ENCODE measurements at regions not wholly inside any gene's neighbourhood (a gene's known extent, or its start where the extent isn't known, plus 50 kb on each side); places are given as distances from the start of the nearest gene placed in this dataset.

DNA sequence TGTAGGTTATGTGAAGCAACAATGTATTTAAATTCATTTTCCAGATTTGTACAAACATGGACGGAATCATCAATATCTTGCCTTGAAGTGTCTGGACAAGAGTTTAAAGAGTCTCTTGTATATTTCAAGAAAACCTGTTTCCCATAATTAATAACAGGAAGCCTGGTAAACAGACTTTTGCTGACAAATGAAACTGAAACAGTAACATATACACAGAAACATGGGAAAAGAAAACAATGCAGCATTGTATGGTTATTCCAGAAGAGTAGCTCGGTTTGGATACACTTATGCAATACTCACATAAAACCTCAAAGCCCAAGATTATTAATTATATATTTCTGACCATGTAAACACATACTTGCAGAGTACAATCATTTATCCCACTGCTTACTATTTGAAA lies 265.5 kb downstream of the PTPRC start:
- DNase-seq, result peak in 1 of 3 donors; percentile 47

DNA sequence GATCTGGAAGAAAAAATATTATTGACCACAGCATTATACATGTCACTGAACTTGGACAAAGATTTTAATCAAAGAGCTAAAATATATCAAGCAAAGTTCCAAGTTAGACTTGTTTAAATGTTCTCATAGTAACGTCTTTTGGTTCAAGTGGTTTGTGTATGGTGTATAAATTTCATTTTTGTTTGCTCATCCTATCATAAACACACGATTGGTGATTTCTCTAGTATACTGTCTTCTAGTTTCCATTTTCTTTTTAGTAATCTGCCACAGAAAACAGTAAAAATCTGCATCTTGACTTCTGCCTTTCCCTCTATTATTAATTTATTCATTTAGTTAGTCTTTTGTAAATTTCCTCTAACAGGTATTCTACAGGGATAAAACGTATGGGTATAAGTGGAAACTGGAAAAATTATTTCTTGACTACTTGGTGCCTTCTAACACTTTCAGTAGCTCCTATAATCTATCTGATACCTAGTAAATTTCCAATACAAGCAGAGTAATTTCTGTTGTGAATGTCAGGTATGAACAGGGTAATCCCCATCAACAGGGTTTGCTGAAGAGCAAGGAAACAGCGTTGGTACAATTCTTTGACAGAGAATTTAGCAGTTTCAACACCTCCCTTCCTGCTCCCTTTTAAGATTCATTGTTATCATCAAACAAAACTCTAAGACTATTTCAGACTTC lies 268.0 kb downstream of the PTPRC start:
- no peak for DNase-seq

DNA sequence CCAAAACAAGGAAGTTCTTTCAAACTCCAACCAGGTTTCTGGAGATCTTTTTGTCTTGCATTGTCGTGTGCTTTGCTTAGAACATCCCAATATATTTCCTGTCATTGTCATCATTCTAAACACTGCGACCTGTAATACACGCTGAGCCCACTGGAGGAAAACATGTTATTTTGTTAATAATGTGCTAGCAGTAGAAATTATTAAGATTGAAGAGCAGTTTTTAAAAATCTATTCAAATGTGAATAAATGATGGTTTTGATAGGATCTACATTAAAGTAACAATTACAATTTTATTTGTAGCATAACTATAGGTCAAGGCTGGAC lies 268.5 kb downstream of the PTPRC start:
- DNase-seq, result no peak

DNA sequence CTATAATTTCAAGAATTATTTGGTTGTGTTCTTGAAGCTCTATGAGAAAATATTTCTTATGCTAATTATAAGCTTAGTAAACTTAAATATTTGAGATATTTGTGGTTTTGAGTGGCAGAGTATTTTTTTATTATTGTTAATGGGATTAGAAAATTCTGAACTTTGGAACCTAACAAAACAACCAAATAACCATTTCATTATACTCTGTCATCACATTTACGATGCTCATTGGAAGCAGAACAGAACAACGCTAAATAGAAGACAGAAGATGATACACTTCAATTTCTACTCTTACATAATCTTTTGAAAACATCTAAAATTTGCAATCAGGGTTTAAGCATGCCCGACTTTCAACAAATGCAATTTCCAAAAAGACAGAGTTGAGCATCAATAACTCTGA lies 270.2 kb downstream of the PTPRC start:
- DNase-seq, result no peak

DNA sequence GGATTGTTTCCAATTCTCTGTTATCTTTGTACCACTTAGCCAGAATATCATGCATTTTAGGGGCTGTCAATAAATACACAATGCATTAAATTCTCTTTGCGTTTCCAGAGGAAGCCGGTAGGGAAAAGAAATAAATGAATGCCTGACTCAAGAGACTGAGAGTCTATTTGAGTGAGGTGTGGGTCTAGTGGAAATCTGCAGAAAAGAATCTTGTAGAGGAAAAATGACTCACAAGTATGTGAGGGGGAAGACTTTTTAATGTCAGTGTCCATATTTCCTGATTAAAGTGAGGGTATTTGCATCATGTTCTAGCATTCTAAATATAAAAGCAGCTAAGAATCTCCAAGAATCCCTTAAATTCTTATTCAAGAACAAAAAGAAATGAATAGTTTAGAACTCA lies 271.1 kb downstream of the PTPRC start:
- DNase-seq, result peak in 1 of 3 donors; percentile 47

DNA sequence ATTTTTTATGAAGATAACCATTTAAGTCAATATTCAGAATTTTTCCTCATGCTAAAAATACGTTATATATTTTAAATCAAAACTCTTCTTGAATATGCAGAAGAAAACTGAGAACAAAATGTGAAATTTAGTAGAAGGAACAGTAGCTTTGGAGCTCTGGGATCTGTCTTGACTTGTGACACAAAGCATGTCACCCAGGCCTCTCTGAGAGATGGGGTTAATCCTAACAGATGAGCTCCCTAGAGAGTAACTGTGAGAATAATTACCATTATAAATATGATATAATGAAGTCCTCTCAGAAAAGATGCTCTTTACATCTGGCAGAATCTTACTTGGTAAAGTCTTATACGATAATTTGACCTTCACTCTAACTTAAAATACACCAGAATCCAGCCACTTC lies 272.0 kb downstream of the PTPRC start:
- DNase-seq, result no peak

DNA sequence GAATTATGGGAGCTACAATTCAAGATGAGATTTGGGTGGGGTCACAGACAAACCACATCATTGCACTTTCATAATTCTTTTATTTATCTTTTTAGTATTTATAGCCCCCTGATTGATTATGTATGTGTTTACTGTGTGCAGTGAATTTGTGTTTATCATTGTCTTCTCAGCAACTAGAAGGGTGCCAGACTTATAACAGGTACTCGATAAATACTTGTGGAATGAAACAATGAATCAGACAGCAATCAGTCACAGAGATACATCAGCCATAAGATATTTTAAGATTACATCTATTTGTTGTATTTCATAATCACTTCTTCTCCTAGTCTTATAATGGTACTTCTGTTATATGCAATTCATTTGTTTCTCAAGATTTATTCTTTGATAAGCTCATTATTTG lies 273.2 kb downstream of the PTPRC start:
- DNase-seq, result no peak

DNA sequence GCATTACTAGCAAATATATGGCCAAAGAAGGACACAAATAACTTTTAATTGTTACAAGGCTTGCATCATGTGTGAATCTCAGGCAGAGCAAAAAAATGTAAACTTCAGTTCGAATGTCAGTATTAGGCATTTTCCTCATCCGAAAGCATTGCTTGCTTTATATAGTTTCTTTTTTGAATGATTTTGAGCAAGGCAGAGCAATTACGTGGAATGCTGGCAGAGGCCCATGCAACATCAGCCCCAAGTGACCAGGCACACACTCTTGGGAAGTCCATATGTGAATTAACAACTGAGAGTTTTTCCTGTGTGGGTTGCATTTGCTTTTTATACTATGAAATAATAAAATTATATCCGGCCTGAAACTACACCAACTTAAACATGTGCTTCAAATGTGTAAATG lies 274.8 kb downstream of the PTPRC start:
- peak in 2 of 3 donors; percentile 44 to 67 for DNase-seq

DNA sequence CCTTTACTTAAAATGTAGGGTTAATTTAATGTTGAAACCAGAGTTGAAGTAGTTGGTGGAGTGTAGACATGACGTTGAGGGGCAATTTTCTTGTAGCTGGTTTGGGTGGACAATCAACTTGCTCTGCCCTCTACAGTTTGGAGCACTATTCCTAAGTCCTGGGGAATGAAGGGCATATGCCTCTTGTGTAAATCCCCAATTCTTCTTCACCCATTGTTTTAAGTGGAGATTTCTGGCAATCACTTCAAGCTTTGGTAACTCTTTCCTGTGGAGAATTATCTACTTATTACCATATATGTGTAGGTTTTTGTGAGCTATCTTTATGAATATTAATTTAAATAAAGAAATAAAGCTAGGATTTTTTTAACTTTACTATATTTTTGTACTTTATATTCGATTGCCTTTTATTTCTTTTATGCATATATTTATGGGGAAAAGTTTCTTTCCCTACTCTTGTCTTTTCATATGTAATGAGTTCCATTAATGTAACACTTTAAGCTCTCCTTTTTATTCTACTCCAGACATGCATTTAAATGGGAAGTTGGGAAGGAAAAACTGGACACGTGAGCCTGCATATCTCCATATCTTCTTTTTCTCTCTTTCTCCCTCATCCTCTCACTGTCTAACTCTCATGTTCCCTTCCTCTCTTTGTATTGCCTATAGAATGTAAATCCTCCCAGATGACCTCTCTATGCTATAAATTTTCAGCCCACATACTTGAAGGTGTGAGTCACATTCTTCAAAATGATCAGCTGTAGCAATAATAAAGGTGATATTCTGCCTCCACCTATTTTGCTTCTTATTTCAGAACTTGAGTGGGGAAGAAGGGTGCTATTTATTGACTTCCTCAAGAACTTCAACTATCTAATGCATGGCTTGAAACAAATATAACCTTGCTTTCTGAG lies 276.7 kb downstream of the PTPRC start:
- DNase-seq, result no peak

DNA sequence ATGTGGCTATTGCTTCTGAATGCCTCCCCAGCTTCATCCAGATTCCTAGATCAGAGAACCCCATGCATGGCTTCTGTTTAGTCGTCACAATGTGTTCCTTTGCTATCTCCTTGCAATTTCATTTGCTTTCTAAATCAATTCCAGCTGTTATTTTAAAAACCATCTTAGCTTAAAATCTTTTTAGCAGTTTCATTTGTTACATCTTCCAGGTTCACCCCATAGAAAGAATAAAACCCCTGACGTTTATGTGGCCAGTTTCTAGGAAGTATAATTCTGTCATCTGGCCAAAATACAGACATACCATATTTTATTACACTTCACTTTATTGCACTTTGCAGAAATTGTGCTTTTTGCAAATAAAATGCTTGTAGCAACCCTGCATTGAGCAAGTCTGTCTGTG lies 278.4 kb downstream of the PTPRC start:
- peak in 1 of 3 donors; percentile 25 for DNase-seq

DNA sequence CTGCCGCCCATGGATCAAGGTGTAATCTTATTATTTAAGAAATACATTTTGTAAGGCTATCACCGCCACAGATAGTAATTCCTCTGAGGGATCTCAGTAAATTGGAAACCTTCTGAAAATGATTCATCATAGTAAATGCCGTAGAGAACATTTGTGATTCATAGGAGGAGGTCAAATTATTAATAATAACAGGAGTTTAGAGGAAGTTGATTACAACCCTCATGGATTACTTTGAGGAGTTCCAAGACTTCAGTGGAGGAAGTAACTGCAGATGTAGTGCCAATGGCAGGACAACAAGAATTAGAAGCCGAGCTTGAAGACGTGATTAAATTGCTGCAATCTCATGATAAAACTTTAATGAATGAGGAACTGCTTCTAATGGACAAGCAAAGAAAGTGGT lies 280.1 kb downstream of the PTPRC start:
- no peak for DNase-seq

DNA sequence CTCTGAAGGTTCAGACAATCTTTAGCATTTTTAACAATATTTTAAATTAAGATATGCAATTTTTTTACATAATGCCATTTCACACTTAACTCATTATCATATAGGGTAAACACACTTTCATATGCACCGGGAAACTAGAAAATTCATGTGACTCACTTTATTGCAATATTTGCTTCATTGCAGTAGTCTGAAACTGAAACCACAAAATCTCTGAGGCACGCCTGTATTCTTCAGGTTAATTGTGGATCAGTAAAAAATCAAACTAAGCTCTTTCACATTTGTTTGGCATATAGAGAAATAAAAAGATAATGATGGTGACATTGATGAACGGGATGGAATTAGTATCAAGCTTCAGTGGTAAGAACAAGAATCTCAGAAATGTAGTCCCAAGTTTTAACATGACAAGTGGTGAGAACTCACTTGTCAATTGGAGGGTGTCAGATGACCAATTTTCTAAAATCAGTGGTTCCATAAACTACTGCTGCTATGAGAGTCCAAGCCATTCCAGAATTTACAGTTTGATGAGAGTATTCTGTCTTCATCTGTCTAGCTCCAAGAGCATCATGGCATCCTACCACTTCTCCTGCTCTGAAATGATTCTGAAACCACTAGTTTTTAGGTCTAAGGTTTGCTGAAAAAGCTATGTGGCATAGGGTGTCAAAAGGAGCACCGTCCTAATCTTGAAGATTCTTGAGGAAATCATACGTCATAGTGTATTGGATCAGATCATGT lies 281.0 kb downstream of the PTPRC start:
- no peak for DNase-seq

DNA sequence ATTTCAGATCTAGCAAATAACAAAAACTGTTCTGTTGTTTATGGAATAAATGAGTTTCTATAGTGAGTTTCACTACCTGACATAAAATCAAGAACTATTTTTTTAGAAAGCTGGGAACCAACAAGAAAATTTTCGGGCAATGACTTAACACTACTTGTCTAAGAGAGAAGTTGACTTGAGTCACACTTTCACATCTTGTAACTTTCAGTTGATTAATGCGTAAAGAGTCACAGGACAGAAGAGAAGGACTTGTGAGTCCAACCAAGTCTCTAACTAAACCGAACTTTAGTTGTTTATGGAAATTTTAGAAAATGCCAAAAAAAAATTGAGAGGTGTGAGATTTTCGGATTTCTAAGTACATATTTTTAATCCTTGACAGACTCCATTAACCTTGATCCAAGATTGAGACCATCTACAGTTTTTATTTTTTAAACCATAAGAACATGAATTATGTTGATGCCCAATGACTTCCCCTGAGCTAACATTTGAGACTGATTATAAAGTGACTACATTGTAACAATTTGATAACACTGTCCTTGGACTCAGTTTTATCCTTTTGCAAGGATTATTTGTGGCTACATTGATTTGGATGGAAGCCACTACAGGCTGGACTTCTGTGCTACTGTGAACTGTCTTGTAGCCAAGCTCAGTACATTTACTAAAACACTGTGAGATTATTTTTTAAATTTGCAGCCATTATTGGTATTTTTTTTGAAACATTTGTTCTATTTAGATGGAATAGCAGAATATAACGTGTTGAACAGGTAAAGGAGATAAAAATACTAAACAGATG lies 284.0 kb downstream of the PTPRC start:
- no peak for DNase-seq

DNA sequence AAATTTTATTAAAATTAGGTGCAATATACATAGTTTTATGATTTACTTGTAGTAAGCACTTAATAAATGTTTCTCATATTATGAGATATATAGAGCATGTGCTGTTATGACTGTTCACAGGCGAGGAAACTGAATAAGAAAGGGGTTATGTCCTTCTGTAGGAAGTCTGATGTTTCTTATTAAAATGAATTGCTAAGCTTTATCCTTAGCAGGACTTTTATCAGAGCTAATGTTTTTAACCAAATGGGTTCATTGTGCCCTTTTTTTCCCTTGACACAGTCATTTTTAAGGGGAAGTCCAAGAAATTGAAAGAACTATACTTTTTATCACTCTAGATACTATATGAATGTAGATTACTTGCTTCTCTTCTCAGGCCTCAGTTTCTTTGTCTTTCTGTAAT lies 285.2 kb downstream of the PTPRC start:
- no peak for DNase-seq

DNA sequence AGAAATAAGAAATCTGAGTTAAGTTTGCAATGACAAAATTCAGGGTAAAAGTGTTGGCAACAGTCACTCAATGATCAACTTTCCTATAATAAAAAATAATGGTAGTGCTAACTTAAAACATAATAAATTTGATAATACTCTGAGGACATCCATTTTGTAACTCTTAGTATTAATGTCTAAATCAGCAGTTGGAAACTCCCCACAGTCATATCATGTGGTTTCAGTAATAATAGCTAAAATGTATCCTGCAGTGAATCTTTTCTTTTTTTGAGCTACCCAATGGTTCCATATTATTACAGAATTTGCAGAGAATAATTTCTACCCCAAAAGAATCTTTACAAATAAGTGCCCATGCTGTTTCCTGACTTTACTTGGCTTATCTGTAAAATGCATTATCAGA lies 286.7 kb downstream of the PTPRC start:
- DNase-seq, result no peak

DNA sequence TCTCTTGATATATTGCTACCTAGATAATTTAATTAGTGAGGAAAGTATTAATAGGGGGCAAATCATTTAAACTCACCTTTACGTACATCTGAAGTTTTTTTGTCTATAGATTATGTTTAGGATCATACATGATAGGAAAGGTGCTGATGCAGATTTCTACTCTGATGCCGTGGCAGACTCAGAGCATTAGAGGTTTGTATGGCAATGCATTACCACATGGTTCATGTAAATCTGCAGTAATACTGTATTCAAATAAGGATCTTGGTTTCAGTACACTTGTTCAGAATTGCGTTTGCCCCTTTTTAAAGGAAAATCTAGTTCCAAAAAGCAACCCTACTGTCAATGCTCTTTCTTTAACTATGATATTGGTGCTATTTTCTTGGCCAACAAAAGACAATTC lies 288.3 kb downstream of the PTPRC start:
- DNase-seq, result no peak

DNA sequence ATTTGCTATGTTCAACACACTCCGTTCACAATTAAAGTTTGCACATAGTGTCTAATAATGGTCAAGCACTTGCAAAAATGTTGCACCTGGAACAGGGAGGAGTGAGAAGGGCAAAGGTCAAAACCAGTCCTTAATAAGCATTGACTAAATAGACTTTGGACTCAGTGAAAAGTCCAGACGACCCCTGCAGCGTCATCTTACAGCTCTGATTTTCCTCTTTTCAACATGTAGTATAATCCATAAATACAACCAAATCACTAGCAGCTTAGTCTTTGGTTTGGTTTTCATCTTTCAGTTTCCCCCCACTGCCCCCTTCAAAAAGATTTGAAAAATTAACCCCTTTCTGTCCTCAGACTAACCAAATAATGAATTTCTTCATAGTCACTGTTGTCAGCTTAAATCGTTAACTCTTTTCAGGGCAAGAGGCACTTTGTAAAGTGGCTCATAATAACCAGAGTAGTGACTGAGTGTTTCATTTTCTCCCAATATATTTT lies 290.3 kb downstream of the PTPRC start:
- peak in 1 of 3 donors; percentile 38 for DNase-seq

DNA sequence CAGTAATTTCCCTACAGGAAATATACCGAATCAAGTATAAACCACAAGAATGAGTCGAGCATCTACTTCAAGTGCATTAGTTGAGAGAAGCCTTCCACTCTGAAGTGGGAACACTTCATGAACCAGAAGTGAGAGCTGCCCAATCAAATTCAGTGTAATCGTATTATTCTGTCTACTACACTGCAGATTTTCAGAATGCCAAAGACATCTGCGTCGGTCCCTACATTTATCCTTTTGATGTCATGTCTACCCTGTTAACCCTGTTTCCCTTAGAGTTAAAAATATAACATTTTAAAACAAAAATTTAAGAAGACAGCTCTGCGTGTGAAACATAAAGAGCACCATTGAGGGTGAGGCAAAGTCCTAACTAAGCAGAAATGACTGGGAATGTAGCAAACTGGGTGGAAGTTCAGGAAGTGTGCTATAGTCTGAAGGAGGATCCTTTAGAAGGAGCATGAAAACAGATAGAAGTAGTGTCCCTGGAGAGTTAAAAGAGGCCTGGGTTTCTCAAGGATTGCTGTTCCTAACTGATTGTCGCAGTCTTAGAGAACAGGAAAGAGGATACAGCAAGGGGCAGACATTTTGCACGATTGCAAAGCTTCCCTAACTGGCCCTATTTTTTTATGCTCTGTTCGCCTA lies 291.2 kb downstream of the PTPRC start:
- DNase-seq, result peak in 2 of 3 donors; percentile 27 to 69

DNA sequence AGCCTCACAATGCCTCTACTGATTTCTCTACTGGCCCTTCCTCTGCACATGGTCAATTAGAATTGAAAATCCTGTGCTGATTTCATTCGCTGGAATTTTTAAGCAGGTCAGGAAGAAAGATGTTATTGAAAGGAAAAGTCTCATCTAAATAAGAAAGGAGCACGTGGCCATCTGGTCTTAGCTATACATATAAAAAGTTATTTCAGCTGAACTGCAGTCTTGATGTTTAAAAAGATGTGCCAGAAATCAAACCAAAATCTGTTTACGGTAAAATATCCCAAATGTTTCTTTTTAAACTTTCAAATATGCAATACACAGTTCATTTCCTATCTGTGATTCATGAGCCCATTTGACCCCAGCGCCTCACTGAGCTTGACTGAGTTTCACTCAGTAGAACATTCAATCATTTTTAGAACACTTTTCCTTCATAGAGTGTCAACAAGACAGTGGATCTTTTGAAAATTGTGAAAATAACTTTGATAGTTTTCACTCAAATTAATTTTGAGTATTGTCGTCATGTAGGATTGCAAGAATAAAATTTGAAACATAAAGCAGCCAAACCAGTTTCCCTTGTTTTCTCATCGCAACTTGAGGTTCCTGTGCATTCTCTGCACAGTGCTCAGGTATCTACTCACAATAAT lies 293.6 kb downstream of the PTPRC start:
- DNase-seq, result peak in 1 of 3 donors; percentile 37

DNA sequence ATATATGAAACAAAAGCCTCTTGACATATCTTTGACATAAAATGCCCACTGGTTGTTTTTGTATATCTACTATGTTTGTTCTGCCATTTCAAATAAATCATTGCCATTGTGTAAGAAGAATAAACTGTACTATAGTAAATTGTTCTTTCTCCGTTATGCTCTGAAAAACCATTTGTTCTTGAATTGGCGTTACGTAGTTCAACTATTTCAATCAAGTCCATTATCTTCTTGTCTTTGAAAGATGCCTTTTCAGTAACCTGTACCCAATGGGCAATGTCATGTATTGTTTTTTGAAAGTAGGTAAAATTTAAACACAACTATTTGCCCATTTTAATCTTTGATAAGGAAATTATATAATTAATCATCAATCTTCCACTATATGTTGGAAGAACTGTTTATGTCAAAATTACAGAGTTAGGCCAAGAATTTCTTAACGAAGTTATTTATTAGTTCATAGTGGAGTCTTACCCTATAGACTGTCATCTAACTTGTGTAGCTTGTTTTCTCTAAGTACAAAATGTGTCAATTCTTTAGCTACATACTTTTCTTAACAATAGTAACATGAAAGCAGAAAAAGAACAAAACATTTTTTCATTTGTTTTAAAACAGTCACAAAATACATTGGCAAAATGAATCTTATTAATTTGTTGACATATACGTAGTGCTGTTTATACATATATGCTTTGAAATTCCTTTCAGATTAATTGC lies 294.8 kb downstream of the PTPRC start:
- DNase-seq, result no peak

All from muscle of back (tissue), 3 donors.